ENCODE measurements at regions not wholly inside any gene's neighbourhood (a gene's known extent, or its start where the extent isn't known, plus 50 kb on each side); places are given as distances from the start of the nearest gene placed in this dataset.

- H3K27ac ChIP-seq (ENCODE audit: low read depth, low read length) = no peak overlapping the region
- no peak overlapping the region for H2AFZ ChIP-seq (ENCODE audit: low read depth, low read length, severe bottlenecking)
Measured at GRCh38 chr18:43692099-43692690, 414.9 kb upstream of the SYT4 start.

GRCh38 chr18:43702399-43702798 is 425.1 kb upstream of the SYT4 start:
- Histone ChIP-seq H4K20me1 (ENCODE audit: low read depth, low read length) (no peaks in the 10 kb centered on the region), H2AFZ (ENCODE audit: low read depth, low read length, severe bottlenecking) (no peak overlapping the region), H3K36me3 (ENCODE audit: low read length) (no peaks in the 10 kb centered on the region), H3K9me2 (replicated peaks; ENCODE audit: insufficient read depth, low read length) (no peaks in the 10 kb centered on the region), H3K27ac (ENCODE audit: low read depth, low read length) (no peak overlapping the region), H3K79me2 (ENCODE audit: insufficient read depth, low read length) (no peaks in the 10 kb centered on the region), H3K27me3 (ENCODE audit: low read length) (no peaks in the 10 kb centered on the region), H3K4me2 (ENCODE audit: low read depth, low read length, poor library complexity, severe bottlenecking) (no peak overlapping the region), H3K9me3 (ENCODE audit: insufficient read depth, low read length) (no peaks in the 10 kb centered on the region), H3K9ac (ENCODE audit: low read length) (no peak overlapping the region), H3F3A (ENCODE audit: insufficient read depth) (no peaks in the 10 kb centered on the region), H3K4me3 (ENCODE audit: insufficient read depth, low read length, poor library complexity, severe bottlenecking) (no peak overlapping the region)
- TF ChIP-seq EZH2phosphoT487 (conservative IDR thresholded peaks at IDR 0.05; ENCODE audit: low read length) (no peak), CTCF (IDR thresholded peaks at IDR 0.05; ENCODE audit: insufficient read depth, low read length, poor library complexity, severe bottlenecking) (no peak)

More at GRCh38 chr18:43692099-43692690, 414.9 kb upstream of the SYT4 start:
- Histone ChIP-seq H3K9ac (ENCODE audit: low read length) (no peak overlapping the region), H3K4me3 (ENCODE audit: insufficient read depth, low read length, poor library complexity, severe bottlenecking) (no peak overlapping the region), H3K79me2 (ENCODE audit: insufficient read depth, low read length) (no peaks in the 10 kb centered on the region), H3K27me3 (ENCODE audit: low read length) (no peaks in the 10 kb centered on the region), H3K9me2 (replicated peaks; ENCODE audit: insufficient read depth, low read length) (no peaks in the 10 kb centered on the region), H4K20me1 (ENCODE audit: low read depth, low read length) (no peaks in the 10 kb centered on the region), H3K4me2 (ENCODE audit: low read depth, low read length, poor library complexity, severe bottlenecking) (no peak overlapping the region), H3F3A (ENCODE audit: insufficient read depth) (no peaks in the 10 kb centered on the region), H3K36me3 (ENCODE audit: low read length) (no peaks in the 10 kb centered on the region), H3K9me3 (ENCODE audit: insufficient read depth, low read length) (no peaks in the 10 kb centered on the region)
- no peak for TF ChIP-seq CTCF (IDR thresholded peaks at IDR 0.05; ENCODE audit: insufficient read depth, low read length, poor library complexity, severe bottlenecking)
- TF ChIP-seq EZH2phosphoT487 (conservative IDR thresholded peaks at IDR 0.05; ENCODE audit: low read length) = no peak

- H3K27me3 ChIP-seq (ENCODE audit: low read length) = no peaks in the 10 kb centered on the region
- no peaks in the 10 kb centered on the region for H3K79me2 ChIP-seq (ENCODE audit: insufficient read depth, low read length)
- no peaks in the 10 kb centered on the region for H3K36me3 ChIP-seq (ENCODE audit: low read length)
- no peak overlapping the region for H2AFZ ChIP-seq (ENCODE audit: low read depth, low read length, severe bottlenecking)
- no peak overlapping the region for H3K4me2 ChIP-seq (ENCODE audit: low read depth, low read length, poor library complexity, severe bottlenecking)
- H4K20me1 ChIP-seq (ENCODE audit: low read depth, low read length) = no peaks in the 10 kb centered on the region
- H3F3A ChIP-seq (ENCODE audit: insufficient read depth) = no peaks in the 10 kb centered on the region
- no peak overlapping the region for H3K4me3 ChIP-seq (ENCODE audit: insufficient read depth, low read length, poor library complexity, severe bottlenecking)
- H3K9ac ChIP-seq (ENCODE audit: low read length) = no peak overlapping the region
- no peaks in the 10 kb centered on the region for H3K9me2 ChIP-seq (replicated peaks; ENCODE audit: insufficient read depth, low read length)
- H3K9me3 ChIP-seq (ENCODE audit: insufficient read depth, low read length) = no peaks in the 10 kb centered on the region
- TF ChIP-seq EZH2phosphoT487 (conservative IDR thresholded peaks at IDR 0.05; ENCODE audit: low read length) (no peak), CTCF (IDR thresholded peaks at IDR 0.05; ENCODE audit: insufficient read depth, low read length, poor library complexity, severe bottlenecking) (no peak)
- no peak overlapping the region for H3K27ac ChIP-seq (ENCODE audit: low read depth, low read length)
Measured at GRCh38 chr18:43703050-43703449, 425.8 kb upstream of the SYT4 start.

Measured in SU-DHL-6 (cell line).